ENCODE measurements at regions not wholly inside any gene's neighbourhood (a gene's known extent, or its start where the extent isn't known, plus 50 kb on each side); places are given as distances from the start of the nearest gene placed in this dataset.

DNA sequence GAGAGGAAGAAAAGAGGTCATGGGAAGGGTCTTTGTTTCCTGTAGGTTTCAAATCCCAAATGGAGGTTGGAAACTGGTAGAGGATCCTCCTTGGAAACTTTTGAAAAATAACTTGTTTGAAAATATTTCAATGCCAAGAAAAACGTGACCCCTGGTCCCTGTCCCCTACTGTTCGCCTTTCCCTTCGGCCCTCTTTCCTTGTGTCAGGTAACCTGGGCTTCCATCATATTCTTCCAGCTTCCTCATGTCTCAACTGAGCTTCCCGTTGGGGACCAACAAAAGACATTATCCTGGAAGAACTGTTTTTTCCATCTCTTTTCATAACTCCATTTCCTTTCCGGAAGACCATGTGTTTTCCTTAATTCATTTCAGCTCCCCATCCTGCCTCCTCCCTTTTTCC is 266.8 kb upstream of the ANKRD55 start:
- H3K9me3 ChIP-seq = no peaks in the 10 kb centered on the region
- no peak for DNase-seq (ENCODE audit: low spot score)
- intact Hi-C loops (cut with DNase I) = no loop called here

DNA sequence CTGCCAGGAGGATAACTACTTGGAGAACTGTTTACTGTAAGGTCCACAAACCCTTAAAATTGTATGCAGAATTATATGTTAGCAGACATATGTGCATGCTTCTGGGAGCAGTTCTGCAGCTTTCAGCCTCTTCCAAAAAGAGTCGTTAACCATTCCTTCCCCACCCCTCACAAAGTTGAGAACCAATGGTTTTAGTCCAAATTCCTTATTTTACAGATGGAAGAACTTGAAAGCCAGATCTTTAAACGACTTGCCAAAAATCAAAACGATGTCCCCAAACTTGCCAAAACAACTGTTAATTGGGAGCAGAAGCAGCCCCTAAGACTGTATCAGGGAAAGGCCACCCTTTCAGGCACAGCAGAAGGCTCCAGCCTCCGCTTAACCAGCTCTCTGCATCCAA is 266.4 kb upstream of the ANKRD55 start:
- H3K4me1 ChIP-seq (replicated peaks) = no peaks in the 10 kb centered on the region
- no peaks in the 10 kb centered on the region for H3K27me3 ChIP-seq (replicated peaks; ENCODE audit: insufficient read depth)
- H3K4me3 ChIP-seq = no peak overlapping the region
- H3K9me3 ChIP-seq = no peaks in the 10 kb centered on the region
- no peak for DNase-seq (ENCODE audit: low spot score)
- intact Hi-C loops (cut with DNase I) = no loop called here
- 40% methylated on average over 4 of the region's 4 CpGs for WGBS
- TF ChIP-seq POLR2A (IDR thresholded peaks at IDR 0.05) (no peak), POLR2AphosphoS5 (IDR thresholded peaks at IDR 0.05) (no peak)
- TF ChIP-seq, protein P1, sequence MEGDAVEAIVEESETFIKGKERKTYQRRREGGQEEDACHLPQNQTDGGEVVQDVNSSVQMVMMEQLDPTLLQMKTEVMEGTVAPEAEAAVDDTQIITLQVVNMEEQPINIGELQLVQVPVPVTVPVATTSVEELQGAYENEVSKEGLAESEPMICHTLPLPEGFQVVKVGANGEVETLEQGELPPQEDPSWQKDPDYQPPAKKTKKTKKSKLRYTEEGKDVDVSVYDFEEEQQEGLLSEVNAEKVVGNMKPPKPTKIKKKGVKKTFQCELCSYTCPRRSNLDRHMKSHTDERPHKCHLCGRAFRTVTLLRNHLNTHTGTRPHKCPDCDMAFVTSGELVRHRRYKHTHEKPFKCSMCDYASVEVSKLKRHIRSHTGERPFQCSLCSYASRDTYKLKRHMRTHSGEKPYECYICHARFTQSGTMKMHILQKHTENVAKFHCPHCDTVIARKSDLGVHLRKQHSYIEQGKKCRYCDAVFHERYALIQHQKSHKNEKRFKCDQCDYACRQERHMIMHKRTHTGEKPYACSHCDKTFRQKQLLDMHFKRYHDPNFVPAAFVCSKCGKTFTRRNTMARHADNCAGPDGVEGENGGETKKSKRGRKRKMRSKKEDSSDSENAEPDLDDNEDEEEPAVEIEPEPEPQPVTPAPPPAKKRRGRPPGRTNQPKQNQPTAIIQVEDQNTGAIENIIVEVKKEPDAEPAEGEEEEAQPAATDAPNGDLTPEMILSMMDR (IDR thresholded peaks at IDR 0.05) = no peak
- H3K27ac ChIP-seq = no peak overlapping the region
- no peaks in the 10 kb centered on the region for H3K36me3 ChIP-seq

More for the DNA sequence above, 266.8 kb upstream of the ANKRD55 start:
- Histone ChIP-seq H3K4me1 (replicated peaks) (no peaks in the 10 kb centered on the region), H3K36me3 (no peaks in the 10 kb centered on the region), H3K27me3 (replicated peaks; ENCODE audit: insufficient read depth) (no peaks in the 10 kb centered on the region), H3K4me3 (no peak overlapping the region), H3K27ac (no peak overlapping the region)
- 88% methylated on average over 5 of the region's 5 CpGs for WGBS
- TF ChIP-seq POLR2AphosphoS5 (IDR thresholded peaks at IDR 0.05) (no peak), POLR2A (IDR thresholded peaks at IDR 0.05) (no peak)
- TF ChIP-seq, protein P1 (IDR thresholded peaks at IDR 0.05) = no peak

DNA sequence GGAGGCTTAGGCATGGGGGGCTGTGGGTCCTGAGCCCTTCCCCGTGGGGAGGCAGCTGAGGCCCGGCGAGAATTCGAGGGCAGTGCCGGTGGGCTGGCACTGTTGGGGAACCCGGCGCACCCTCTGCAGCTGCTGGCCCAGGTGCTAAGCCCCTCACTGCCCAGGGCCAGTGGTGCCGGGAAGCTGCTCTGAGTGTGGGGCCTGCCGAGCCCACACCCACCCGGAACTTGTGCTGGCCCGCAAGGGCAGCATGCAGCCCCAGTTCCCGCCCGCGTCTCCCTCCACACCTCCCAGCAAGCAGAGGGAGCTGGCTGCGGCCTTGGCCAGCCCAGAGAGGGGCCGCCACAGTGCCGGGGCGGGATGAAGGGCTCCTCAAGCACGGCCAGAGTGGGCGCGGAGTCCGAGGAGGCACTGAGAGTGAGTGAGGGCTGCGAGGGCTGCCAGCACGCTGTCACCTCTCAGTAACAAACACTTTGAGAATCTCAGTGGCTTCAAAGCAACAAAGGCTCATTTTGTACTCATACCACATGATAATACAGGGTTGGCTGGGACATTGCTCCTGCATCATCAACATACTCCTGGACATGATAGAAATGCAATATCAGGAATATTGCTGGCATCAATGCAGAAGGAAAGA is 265.7 kb upstream of the ANKRD55 start:
- intact Hi-C loops (cut with DNase I) = no loop called here
- DNase-seq (ENCODE audit: low spot score) = no peak
- Histone ChIP-seq H3K4me3 (no peak overlapping the region), H3K36me3 (no peaks in the 10 kb centered on the region), H3K4me1 (replicated peaks) (no peaks in the 10 kb centered on the region), H3K9me3 (no peaks in the 10 kb centered on the region), H3K27me3 (replicated peaks; ENCODE audit: insufficient read depth) (no peaks in the 10 kb centered on the region), H3K27ac (no peak overlapping the region)
- TF ChIP-seq POLR2AphosphoS5 (IDR thresholded peaks at IDR 0.05) (no peak), POLR2A (IDR thresholded peaks at IDR 0.05) (no peak)
- TF ChIP-seq, protein P1 (IDR thresholded peaks at IDR 0.05) = no peak
- 97% methylated on average over 11 of the region's 24 CpGs for WGBS

DNA sequence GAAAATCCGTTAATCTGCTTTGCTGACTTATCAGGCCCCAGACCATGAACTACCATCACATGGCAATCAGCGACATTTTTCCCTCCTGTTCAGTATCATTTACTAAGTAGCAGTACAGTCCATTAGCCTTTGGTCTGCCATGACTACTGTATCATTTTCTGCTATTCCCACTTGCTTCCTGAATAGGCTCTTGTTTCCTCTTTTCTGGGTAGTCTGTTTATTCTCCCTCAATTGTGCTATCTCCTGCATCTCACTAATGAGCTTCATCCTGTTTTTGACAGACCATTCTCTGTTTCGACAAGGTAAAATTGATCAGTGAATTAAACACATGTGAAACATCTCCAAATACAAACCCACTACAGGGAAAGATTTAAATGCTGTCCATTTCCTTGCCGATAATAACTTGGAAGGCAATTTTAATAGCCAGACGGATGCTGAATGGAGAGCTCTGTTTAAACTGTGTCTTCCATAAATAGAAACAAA is 263.5 kb upstream of the ANKRD55 start:
- no peaks in the 10 kb centered on the region for H3K4me1 ChIP-seq (replicated peaks)
- intact Hi-C loops (cut with DNase I) = no loop called here
- no peak overlapping the region for H3K27ac ChIP-seq
- H3K27me3 ChIP-seq (replicated peaks; ENCODE audit: insufficient read depth) = no peaks in the 10 kb centered on the region
- H3K9me3 ChIP-seq = no peaks in the 10 kb centered on the region
- H3K4me3 ChIP-seq = no peak overlapping the region
- TF ChIP-seq POLR2A (IDR thresholded peaks at IDR 0.05) (no peak), POLR2AphosphoS5 (IDR thresholded peaks at IDR 0.05) (no peak)
- TF ChIP-seq, protein P1 (IDR thresholded peaks at IDR 0.05) = no peak
- H3K36me3 ChIP-seq = no peaks in the 10 kb centered on the region
- WGBS = 46% methylated on average over 5 of the region's 5 CpGs
- no peak for DNase-seq (ENCODE audit: low spot score)

DNA sequence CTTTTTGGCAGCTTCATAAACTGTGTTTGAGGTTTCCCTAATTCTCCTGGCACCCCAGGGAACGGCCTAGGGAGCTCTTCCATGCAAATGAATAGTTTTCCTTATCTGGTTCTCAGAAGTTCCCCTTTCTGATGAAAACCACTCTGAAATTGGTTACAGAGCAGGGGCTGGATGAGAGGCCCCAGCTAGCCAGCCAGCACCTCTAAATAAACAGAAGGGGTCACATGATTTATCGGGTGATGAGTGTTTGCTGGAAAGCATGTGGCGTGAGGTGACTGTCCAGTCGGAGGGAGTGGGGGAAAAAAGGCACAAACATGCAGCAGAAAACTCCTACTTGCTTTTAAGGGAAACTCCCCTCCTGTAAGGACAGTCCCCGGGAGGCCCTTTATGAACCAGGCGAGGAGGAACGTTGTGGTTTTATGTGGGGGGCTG is 261.2 kb upstream of the ANKRD55 start:
- no peak overlapping the region for H3K27ac ChIP-seq
- no peaks in the 10 kb centered on the region for H3K9me3 ChIP-seq
- DNase-seq (ENCODE audit: low spot score) = no peak
- H3K4me1 ChIP-seq (replicated peaks) = no peaks in the 10 kb centered on the region
- H3K36me3 ChIP-seq = no peaks in the 10 kb centered on the region
- no peak overlapping the region for H3K4me3 ChIP-seq
- no peak for TF ChIP-seq POLR2A (IDR thresholded peaks at IDR 0.05)
- no peak for TF ChIP-seq POLR2AphosphoS5 (IDR thresholded peaks at IDR 0.05)
- TF ChIP-seq, protein P1 (IDR thresholded peaks at IDR 0.05) = no peak
- no peaks in the 10 kb centered on the region for H3K27me3 ChIP-seq (replicated peaks; ENCODE audit: insufficient read depth)
- intact Hi-C loops (cut with DNase I) = no loop called here
- WGBS = 60% methylated on average over 7 of the region's 7 CpGs

Data from prostate gland (tissue), 2 donors.